ENCODE measurements at regions not wholly inside any gene's neighbourhood (a gene's known extent, or its start where the extent isn't known, plus 50 kb on each side); places are given as distances from the start of the nearest gene placed in this dataset.

DNA sequence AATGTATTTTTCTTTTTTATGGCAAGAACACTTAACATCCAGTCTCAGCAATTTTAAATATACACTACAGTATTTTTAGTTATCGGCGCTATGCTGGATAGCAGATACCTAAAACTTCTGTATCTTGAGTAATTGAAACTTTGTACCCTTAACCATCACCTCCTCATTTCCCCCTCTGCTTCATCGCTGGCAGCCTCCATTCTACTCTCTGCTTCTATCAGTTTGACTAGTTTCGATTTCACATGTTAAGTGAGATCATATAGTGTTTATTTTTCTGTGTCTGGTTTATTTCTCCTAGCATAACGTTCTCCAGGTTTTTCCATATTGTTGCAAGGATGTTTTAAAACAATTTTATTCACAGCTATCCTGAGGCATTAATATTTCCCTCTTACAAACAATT is 340.8 kb upstream of the SLC10A2 start:
- DNase-seq = no peak

GRCh38 chr13:103405297-103405696 is 339.1 kb upstream of the SLC10A2 start:
- no peak for DNase-seq

DNA sequence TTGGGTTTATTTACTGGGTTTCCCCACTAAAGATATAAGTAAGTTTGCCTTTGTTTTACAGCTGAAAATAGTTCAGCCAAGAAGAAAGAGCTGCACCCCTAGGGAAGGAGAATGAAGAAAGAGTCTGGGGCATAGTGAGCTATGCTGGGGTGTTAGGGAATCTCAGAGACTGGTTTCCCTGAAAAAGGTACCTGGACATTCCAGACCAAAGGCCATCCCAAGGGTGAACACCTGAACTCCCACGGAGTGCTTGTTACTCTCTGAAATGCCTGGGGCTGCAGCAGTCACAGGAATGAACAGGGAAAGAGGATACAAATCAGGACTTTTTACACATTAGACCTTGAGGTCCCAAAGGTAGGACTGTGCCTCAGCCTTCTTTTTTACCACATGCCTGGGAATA is 337.6 kb upstream of the SLC10A2 start:
- no peak for DNase-seq

DNA sequence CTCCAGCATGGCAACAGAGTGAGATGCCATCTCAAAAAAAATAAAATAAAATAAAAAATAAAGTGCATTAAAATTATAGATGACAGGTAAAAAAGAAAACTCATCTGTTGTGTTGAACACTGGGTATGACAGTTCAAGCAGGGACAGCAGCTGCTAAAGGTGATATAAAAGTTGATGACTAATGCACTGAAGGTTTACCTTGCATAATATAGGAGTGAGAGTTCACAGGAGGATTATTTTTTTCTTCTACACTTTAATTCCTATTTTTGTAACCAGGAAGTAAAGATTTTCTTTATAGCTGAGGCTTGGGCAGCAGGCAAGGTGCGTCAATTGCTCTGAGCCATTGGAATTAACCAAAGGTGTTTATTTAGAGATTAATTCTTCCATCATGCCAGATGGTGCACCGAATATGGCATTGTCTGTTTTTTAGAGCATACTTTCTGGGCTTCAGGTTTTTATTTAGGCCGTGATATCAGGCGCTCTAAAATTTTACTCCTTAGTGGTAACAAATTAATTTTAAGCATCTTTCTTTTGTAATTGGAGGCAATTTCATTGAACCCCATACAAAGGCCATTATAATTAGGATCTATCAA is 337.0 kb upstream of the SLC10A2 start:
- no peak for DNase-seq

GRCh38 chr13:103395139-103395538 is 328.9 kb upstream of the SLC10A2 start:
- DNase-seq = no peak

- no peak for DNase-seq
These were observed 328.4 kb upstream of the SLC10A2 start for GRCh38 chr13:103394618-103395017.

- DNase-seq = no peak
These were observed 325.7 kb upstream of the SLC10A2 start for GRCh38 chr13:103391936-103392335.

- no peak for DNase-seq
These were observed 322.6 kb upstream of the SLC10A2 start for GRCh38 chr13:103388839-103389238.

GRCh38 chr13:103386341-103386740 is 320.1 kb upstream of the SLC10A2 start:
- DNase-seq = no peak

DNA sequence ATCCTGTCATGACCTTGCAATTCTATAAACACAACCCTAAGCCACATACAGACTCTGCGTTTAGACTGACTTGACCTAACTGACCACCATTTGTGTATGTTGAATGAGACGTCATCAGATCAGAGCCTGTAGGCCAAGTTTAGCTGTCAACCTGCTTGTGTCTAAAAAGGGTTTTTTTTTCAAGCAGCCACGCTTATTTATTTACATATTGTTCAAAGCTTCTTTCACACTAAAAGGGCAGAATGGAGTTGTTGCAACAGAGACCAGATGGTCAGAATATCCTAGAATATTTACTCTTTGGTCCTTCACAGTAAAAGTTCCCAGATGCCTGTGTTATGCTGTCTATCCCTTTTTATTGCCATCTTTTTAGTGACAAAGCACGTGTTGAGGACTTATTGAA is 307.7 kb upstream of the SLC10A2 start:
- DNase-seq = no peak

- no peak for DNase-seq
These were observed 305.1 kb upstream of the SLC10A2 start for GRCh38 chr13:103371271-103371670.

- DNase-seq = no peak
These were observed 304.6 kb upstream of the SLC10A2 start for GRCh38 chr13:103370790-103371189.

- no peak for DNase-seq
These were observed 292.2 kb upstream of the SLC10A2 start for GRCh38 chr13:103358255-103358932.

DNA sequence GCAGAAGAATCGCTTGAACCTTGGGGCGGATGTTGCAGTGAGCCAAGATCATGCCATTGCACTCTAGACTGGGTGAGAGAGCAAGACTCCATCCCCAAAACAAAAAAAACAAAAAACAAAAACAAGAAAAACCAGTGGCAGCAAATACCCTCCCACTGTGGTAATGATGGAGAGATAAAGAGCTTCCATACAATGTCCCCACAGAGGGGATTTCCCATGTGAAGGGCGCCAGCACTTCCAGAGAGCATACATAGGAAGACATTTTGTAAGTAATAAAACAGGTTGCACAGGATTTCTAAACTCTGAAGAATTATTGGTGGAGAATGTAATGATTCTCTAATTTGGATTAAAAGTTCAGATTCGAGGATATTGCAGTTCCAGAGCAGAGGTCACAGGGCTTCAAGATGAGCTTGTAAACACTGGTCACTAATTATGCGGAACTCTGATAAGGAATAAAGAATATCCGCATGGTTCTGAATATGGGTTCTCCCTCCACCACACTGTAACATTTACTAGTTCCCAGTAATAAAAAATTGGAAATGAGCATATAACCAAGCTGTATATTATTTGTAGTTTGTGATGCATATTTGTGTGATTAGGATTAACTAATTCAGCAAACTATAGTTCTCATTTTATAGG is 290.1 kb upstream of the SLC10A2 start:
- no peak for DNase-seq

- no peak for DNase-seq
These were observed 288.0 kb upstream of the SLC10A2 start for GRCh38 chr13:103354171-103354570.

- DNase-seq = peak; percentile 43
These were observed 285.0 kb upstream of the SLC10A2 start for GRCh38 chr13:103351035-103351828.

DNA sequence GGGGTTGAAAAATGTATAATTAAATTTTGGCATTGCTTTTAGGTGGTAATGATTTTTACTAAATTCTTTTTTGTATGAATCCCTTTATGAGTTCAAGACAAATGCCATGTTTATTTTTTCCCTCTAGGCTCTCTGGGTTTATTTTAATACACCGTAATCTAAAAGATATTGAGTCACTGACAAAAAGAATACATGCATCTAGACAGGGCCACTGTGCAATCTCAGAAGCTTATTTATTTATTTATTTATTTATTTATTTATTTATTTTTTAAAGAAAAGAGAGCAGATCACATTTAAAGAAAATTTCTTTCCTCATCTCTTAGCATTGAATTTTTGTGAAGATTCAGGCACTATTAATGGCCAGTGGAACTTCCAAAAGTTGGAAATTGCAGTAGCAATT is 283.9 kb upstream of the SLC10A2 start:
- no peak for DNase-seq

DNA sequence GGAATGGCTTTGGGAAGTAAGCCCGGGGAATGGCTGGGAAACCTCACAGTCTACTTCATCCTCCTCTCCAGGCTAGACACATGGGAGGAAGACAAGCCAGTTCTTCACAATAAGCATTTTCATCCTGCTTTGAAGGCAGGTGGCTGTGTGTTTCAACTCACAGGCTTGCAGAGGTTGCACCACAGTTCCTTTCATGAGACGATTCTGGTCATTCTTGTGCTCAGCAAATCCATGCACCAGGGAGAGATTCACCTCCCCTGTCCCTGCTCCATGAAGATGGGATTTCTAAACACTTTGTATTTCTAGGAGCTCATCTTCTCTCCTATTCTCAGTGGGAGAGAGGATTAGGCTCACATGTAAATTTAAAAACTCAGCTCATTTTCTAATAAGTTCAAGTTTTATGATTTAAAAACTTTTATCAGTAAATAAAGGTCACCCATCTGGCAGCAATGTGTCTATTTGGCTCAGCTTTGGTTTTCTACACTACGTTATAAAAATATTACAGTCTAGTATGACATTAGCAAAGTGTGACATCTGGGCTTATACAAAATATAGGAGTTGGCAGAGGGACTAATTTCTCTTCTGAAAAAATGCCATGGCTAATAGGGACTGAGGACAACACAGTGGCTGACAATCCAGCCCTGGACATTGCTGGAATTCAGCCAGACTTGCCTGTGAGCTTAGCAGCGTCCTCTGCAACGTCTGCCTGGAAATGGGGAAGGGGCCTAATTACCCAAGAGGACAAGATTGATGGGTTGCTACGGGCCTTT is 283.2 kb upstream of the SLC10A2 start:
- DNase-seq = peak; percentile 18

- DNase-seq = no peak
These were observed 269.0 kb upstream of the SLC10A2 start for GRCh38 chr13:103335241-103335640.

DNA sequence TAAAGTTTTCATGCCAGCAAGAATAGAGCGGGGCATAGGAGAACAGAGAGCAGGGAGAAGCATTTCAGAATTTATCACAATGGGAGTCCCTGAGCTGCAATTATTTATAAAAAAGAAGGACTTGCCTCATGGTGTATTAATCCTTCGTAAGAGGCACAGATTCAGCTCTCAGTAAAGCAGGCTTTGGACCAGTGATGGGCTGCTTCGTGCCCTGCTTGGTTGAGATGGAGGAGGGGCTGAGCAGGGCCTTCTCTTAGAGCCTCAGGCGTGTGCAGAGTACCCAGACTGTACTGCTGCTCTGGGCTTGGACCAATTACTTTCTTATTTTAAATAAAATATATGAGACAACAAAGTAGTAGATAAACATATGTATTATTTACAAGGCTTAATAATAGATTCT is 265.7 kb upstream of the SLC10A2 start:
- no peak for DNase-seq

- no peak for DNase-seq
These were observed 262.7 kb upstream of the SLC10A2 start for GRCh38 chr13:103328899-103329298.

DNA sequence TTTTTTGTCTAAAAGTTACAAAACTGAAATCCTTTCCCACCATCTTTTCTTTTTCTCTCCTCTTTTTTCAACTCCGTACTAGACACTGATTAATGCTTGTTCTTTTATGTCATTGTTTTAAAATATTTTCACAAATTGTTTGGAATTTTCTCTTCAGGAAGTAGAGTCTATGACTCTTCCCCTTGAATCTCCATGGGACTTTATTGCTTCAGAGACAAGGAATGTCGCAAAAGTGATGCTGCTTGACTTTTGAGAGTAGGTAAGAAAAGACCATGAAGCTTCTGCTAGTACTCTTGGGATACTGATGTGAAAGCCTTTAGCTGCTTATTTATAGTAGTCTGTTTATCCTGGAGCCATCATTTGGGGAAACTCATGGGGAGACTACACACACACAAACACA is 260.1 kb upstream of the SLC10A2 start:
- DNase-seq = no peak

- no peak for DNase-seq
These were observed 259.5 kb upstream of the SLC10A2 start for GRCh38 chr13:103325672-103326071.

Measured in femur (tissue), 1 donor.